Astrocyte (in vitro differentiated cells and primary cell): ENCODE measurements at regions not wholly inside any gene's neighbourhood (a gene's known extent, or its start where the extent isn't known, plus 50 kb on each side); places are given as distances from the start of the nearest gene placed in this dataset.

Experiments used
- DNase-seq: peaks from one replicate; pipeline ENCODE4 v3.0.0-alpha.2; 2010; ENCODE audit warnings: low read depth
- FAIRE-seq: peaks from 2 replicates; lab custom pipeline; 2011; peaks lifted over from hg19 to GRCh38; lab: Jason Lieb, UNC
- H2AFZ ChIP-seq: 2 replicates; pipeline ENCODE4 v1.6.0; 2012; ENCODE audit warnings: low read depth, low read length, inconsistent platforms
- H3K27ac ChIP-seq: 2 replicates; pipeline ENCODE4 v1.5.1; 2011; ENCODE audit warnings: low read depth, low read length, inconsistent platforms
- H3K27me3 ChIP-seq: 2 replicates; pipeline ENCODE4 v1.6.0; 2011; ENCODE audit warnings: low read length, inconsistent platforms; ENCODE audit not compliant: insufficient read depth
- H3K36me3 ChIP-seq: 2 replicates; pipeline ENCODE4 v1.5.1; 2011; ENCODE audit warnings: low read length, inconsistent platforms; ENCODE audit not compliant: insufficient read depth
- H3K4me1 ChIP-seq: 2 replicates; pipeline ENCODE4 v1.5.1; 2011; ENCODE audit warnings: low read length, inconsistent platforms; ENCODE audit not compliant: insufficient read depth
- H3K4me2 ChIP-seq: 2 replicates; pipeline ENCODE4 v1.6.0; 2012; ENCODE audit warnings: low read length, inconsistent platforms
- H3K4me3 ChIP-seq: 2 replicates; pipeline ENCODE4 v1.5.1; 2011; ENCODE audit warnings: low read depth, mild to moderate bottlenecking, low read length, inconsistent platforms; ENCODE audit not compliant: insufficient read depth
- H3K79me2 ChIP-seq: 2 replicates; pipeline ENCODE4 v1.6.0; 2012; ENCODE audit warnings: mild to moderate bottlenecking, low read length, inconsistent platforms; ENCODE audit not compliant: insufficient read depth
- H3K9ac ChIP-seq: 2 replicates; pipeline ENCODE4 v1.6.0; 2012; ENCODE audit warnings: mild to moderate bottlenecking, low read length, inconsistent platforms
- H3K9me3 ChIP-seq: 2 replicates; pipeline ENCODE4 v1.5.1; 2012; ENCODE audit warnings: low read depth, mild to moderate bottlenecking, low read length, inconsistent platforms; ENCODE audit not compliant: insufficient read depth
- H4K20me1 ChIP-seq: 2 replicates; pipeline ENCODE4 v1.6.0; 2012; ENCODE audit warnings: low read length, inconsistent platforms; ENCODE audit not compliant: insufficient read depth
- H3K27ac Mint-ChIP-seq: one replicate; pipeline ENCODE4 v1.8.0; 2021; ENCODE audit warnings: mild to moderate bottlenecking, mixed read lengths; ENCODE audit not compliant: unreplicated experiment
- H3K27me3 Mint-ChIP-seq: one replicate; pipeline ENCODE4 v1.8.0; 2021; ENCODE audit warnings: low read depth, mixed read lengths; ENCODE audit not compliant: unreplicated experiment
- H3K36me3 Mint-ChIP-seq: one replicate; pipeline ENCODE4 v1.8.0; 2021; ENCODE audit warnings: low read depth, mixed read lengths; ENCODE audit not compliant: unreplicated experiment
- H3K4me1 Mint-ChIP-seq: one replicate; pipeline ENCODE4 v1.8.0; 2021; ENCODE audit warnings: low read depth, mixed read lengths; ENCODE audit not compliant: unreplicated experiment
- H3K4me3 Mint-ChIP-seq: one replicate; pipeline ENCODE4 v1.8.0; 2021; ENCODE audit warnings: mild to moderate bottlenecking, moderate library complexity, mixed read lengths; ENCODE audit not compliant: unreplicated experiment
- H3K9me3 Mint-ChIP-seq: one replicate; pipeline ENCODE4 v1.8.0; 2021; ENCODE audit warnings: mild to moderate bottlenecking, mixed read lengths; ENCODE audit not compliant: unreplicated experiment
- EZH2 ChIP-seq: IDR thresholded peaks from 2 replicates; pipeline ENCODE4 v1.6.1; 2012; ENCODE audit warnings: mild to moderate bottlenecking, low read length, inconsistent platforms; ENCODE audit not compliant: insufficient read depth
- TF ChIP-seq, protein P1 (sequence below): IDR thresholded peaks from 2 replicates; pipeline ENCODE4 v1.5.1; 2011; ENCODE audit warnings: low read depth, mild to moderate bottlenecking, inconsistent platforms, low read length, moderate library complexity; ENCODE audit not compliant: insufficient read depth

DNA sequence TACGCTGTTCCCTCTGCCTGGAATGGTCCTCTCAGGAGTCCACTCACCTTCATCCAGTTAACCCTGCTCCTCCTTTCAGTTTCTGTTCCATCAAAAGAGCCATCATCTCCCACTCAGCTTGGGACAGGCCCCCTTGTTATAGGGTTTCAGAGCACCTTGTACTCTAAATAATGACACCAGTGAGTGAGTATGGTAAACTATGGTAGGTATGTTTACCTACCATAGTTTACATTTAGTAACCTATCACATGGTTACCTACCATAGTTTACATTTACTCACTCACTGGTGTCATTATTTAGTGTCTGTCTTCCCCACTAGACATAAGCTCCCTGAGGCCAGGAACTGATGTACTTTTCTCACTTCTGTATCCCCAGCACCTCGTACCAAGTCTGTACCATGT, 130.2 kb upstream of the SESN3 start:
- H3K9me3 Mint-ChIP-seq: no peaks in the 10 kb centered on the region
- H3K27me3 Mint-ChIP-seq: peaks cover 12% of the 10 kb centered on the region
- Histone ChIP-seq H3K4me2 (no peak overlapping the region), H3K9me3 (no peaks in the 10 kb centered on the region), H3K4me1 (peaks cover 4% of the 10 kb centered on the region), H3K4me3 (no peak overlapping the region), H3K27me3 (peaks cover 4% of the 10 kb centered on the region), H3K9ac (no peak overlapping the region), H3K27ac (no peak overlapping the region), H4K20me1 (no peaks in the 10 kb centered on the region), H2AFZ (no peak overlapping the region), H3K36me3 (no peaks in the 10 kb centered on the region), H3K79me2 (no peaks in the 10 kb centered on the region)
- DNase-seq (no peak), FAIRE-seq (no peak)
- peaks cover 23% of the 10 kb centered on the region for H3K4me1 Mint-ChIP-seq
- no peaks in the 10 kb centered on the region for H3K36me3 Mint-ChIP-seq
- no peak overlapping the region for H3K4me3 Mint-ChIP-seq
- no peak for TF ChIP-seq EZH2
- TF ChIP-seq, protein P1, sequence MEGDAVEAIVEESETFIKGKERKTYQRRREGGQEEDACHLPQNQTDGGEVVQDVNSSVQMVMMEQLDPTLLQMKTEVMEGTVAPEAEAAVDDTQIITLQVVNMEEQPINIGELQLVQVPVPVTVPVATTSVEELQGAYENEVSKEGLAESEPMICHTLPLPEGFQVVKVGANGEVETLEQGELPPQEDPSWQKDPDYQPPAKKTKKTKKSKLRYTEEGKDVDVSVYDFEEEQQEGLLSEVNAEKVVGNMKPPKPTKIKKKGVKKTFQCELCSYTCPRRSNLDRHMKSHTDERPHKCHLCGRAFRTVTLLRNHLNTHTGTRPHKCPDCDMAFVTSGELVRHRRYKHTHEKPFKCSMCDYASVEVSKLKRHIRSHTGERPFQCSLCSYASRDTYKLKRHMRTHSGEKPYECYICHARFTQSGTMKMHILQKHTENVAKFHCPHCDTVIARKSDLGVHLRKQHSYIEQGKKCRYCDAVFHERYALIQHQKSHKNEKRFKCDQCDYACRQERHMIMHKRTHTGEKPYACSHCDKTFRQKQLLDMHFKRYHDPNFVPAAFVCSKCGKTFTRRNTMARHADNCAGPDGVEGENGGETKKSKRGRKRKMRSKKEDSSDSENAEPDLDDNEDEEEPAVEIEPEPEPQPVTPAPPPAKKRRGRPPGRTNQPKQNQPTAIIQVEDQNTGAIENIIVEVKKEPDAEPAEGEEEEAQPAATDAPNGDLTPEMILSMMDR: no peak
- H3K27ac Mint-ChIP-seq: no peak overlapping the region

GRCh38 chr11:95360377-95361075, 129.5 kb upstream of the SESN3 start:
- H2AFZ ChIP-seq: no peak overlapping the region
- no peaks in the 10 kb centered on the region for H4K20me1 ChIP-seq
- H3K36me3 ChIP-seq: no peaks in the 10 kb centered on the region
- H3K27me3 Mint-ChIP-seq: peaks cover 8% of the 10 kb centered on the region
- H3K9ac ChIP-seq: no peak overlapping the region
- no peak for DNase-seq
- H3K36me3 Mint-ChIP-seq: no peaks in the 10 kb centered on the region
- H3K4me3 Mint-ChIP-seq: no peak overlapping the region
- H3K9me3 ChIP-seq: no peaks in the 10 kb centered on the region
- no peak overlapping the region for H3K27ac Mint-ChIP-seq
- TF ChIP-seq, protein P1: no peak
- TF ChIP-seq EZH2: no peak
- peaks cover 22% of the 10 kb centered on the region for H3K4me1 Mint-ChIP-seq
- no peaks in the 10 kb centered on the region for H3K79me2 ChIP-seq
- no peak overlapping the region for H3K4me2 ChIP-seq
- H3K27me3 ChIP-seq: peaks cover 1% of the 10 kb centered on the region
- no peaks in the 10 kb centered on the region for H3K9me3 Mint-ChIP-seq
- no peak for FAIRE-seq
- peaks cover 4% of the 10 kb centered on the region for H3K4me1 ChIP-seq
- no peak overlapping the region for H3K27ac ChIP-seq
- no peak overlapping the region for H3K4me3 ChIP-seq

- no peaks in the 10 kb centered on the region for H3K9me3 ChIP-seq
- H3K27ac ChIP-seq: no peak overlapping the region
- H3K4me2 ChIP-seq: no peak overlapping the region
- H3K9ac ChIP-seq: no peak overlapping the region
- DNase-seq (no peak), FAIRE-seq (no peak)
- Mint-ChIP-seq H3K27ac (no peak overlapping the region), H3K36me3 (no peaks in the 10 kb centered on the region), H3K9me3 (no peaks in the 10 kb centered on the region), H3K4me1 (peaks cover 16% of the 10 kb centered on the region), H3K4me3 (no peak overlapping the region), H3K27me3 (peaks cover 7% of the 10 kb centered on the region)
- no peaks in the 10 kb centered on the region for H3K36me3 ChIP-seq
- no peaks in the 10 kb centered on the region for H3K79me2 ChIP-seq
- no peaks in the 10 kb centered on the region for H4K20me1 ChIP-seq
- no peak overlapping the region for H2AFZ ChIP-seq
- H3K4me1 ChIP-seq: peaks cover under 1% of the 10 kb centered on the region
- H3K27me3 ChIP-seq: no peaks in the 10 kb centered on the region
- no peak overlapping the region for H3K4me3 ChIP-seq
- TF ChIP-seq, protein P1: no peak
- no peak for TF ChIP-seq EZH2
Measured at GRCh38 chr11:95359756-95360155, 128.8 kb upstream of the SESN3 start.
